ENCODE measurements at regions not wholly inside any gene's neighbourhood (a gene's known extent, or its start where the extent isn't known, plus 50 kb on each side); places are given as distances from the start of the nearest gene placed in this dataset.

GRCh38 chr10:78925275-78925674 is 143.5 kb upstream of the ZMIZ1 start:
- TF ChIP-seq NFIC (IDR thresholded peaks at IDR 0.05): no peak
- TF ChIP-seq USF1 (IDR thresholded peaks at IDR 0.05): no peak
- TF ChIP-seq EGR1 (IDR thresholded peaks at IDR 0.05): no peak
- TF ChIP-seq EP300 (IDR thresholded peaks at IDR 0.05; ENCODE audit: borderline replicate concordance): no peak
- TF ChIP-seq CEBPB (IDR thresholded peaks at IDR 0.05): no peak
- TF ChIP-seq REST (IDR thresholded peaks at IDR 0.05; ENCODE audit: low read depth): no peak
- no peak for TF ChIP-seq TAF1 (IDR thresholded peaks at IDR 0.05; ENCODE audit: low read depth)
- no peak for TF ChIP-seq FOXM1 (IDR thresholded peaks at IDR 0.05; ENCODE audit: borderline replicate concordance, low read depth)
- TF ChIP-seq YY1 (IDR thresholded peaks at IDR 0.05; ENCODE audit: low read depth): no peak
- no peak for TF ChIP-seq TCF12 (IDR thresholded peaks at IDR 0.05; ENCODE audit: low read depth)
- no peak for TF ChIP-seq CREB1 (IDR thresholded peaks at IDR 0.05; ENCODE audit: low read depth)

GRCh38 chr10:78925800-78926319 is 142.9 kb upstream of the ZMIZ1 start:
- TF ChIP-seq TEAD4 (IDR thresholded peaks at IDR 0.05): no peak

GRCh38 chr10:78927257-78927995 is 141.3 kb upstream of the ZMIZ1 start:
- TF ChIP-seq FOXM1 (IDR thresholded peaks at IDR 0.05; ENCODE audit: borderline replicate concordance, low read depth) (no peak), YY1 (IDR thresholded peaks at IDR 0.05; ENCODE audit: low read depth) (no peak), TAF1 (IDR thresholded peaks at IDR 0.05; ENCODE audit: low read depth) (no peak), TEAD4 (IDR thresholded peaks at IDR 0.05) (no peak), ZBTB7A (IDR thresholded peaks at IDR 0.05; ENCODE audit: low read depth) (no peak), RAD21 (IDR thresholded peaks at IDR 0.05; ENCODE audit: low read depth) (no peak), TCF12 (IDR thresholded peaks at IDR 0.05; ENCODE audit: low read depth) (no peak), NFIC (IDR thresholded peaks at IDR 0.05) (peak; percentile 32; the same call in 1 of the 2 replicates), REST (IDR thresholded peaks at IDR 0.05; ENCODE audit: low read depth) (no peak)

- TF ChIP-seq RAD21 (IDR thresholded peaks at IDR 0.05; ENCODE audit: low read depth) (peak; percentile 43), NFIC (IDR thresholded peaks at IDR 0.05) (no peak)
Observed at GRCh38 chr10:78928330-78928729, 140.4 kb upstream of the ZMIZ1 start.

- TF ChIP-seq ZBTB7A (IDR thresholded peaks at IDR 0.05; ENCODE audit: low read depth) (no peak), EP300 (IDR thresholded peaks at IDR 0.05; ENCODE audit: borderline replicate concordance) (no peak), TAF1 (IDR thresholded peaks at IDR 0.05; ENCODE audit: low read depth) (no peak)
Observed at GRCh38 chr10:78929541-78929940, 139.2 kb upstream of the ZMIZ1 start.

GRCh38 chr10:78931321-78932053 is 137.3 kb upstream of the ZMIZ1 start:
- TF ChIP-seq FOXM1 (IDR thresholded peaks at IDR 0.05; ENCODE audit: borderline replicate concordance, low read depth): peak; percentile 59; the same call in 1 of the 2 replicates
- no peak for TF ChIP-seq CREB1 (IDR thresholded peaks at IDR 0.05; ENCODE audit: low read depth)
- TF ChIP-seq REST (IDR thresholded peaks at IDR 0.05; ENCODE audit: low read depth): no peak
- TF ChIP-seq TEAD4 (IDR thresholded peaks at IDR 0.05): peak; percentile 68; the same call in 1 of the 2 replicates
- TF ChIP-seq MAX (IDR thresholded peaks at IDR 0.05): peak; percentile 87
- TF ChIP-seq RAD21 (IDR thresholded peaks at IDR 0.05; ENCODE audit: low read depth): no peak
- TF ChIP-seq USF1 (IDR thresholded peaks at IDR 0.05): no peak
- no peak; the same call in 1 of the 2 replicates for TF ChIP-seq TAF1 (IDR thresholded peaks at IDR 0.05; ENCODE audit: low read depth)
- peak; percentile 44; the same call in 1 of the 2 replicates for TF ChIP-seq NFIC (IDR thresholded peaks at IDR 0.05)
- 0 out of 2 replicates have a peak, but pooled peaks have one; percentile 42 for TF ChIP-seq ZBTB7A (IDR thresholded peaks at IDR 0.05; ENCODE audit: low read depth)
- TF ChIP-seq EP300 (IDR thresholded peaks at IDR 0.05; ENCODE audit: borderline replicate concordance): peak; percentile 85; the same call in 1 of the 2 replicates
- no peak for TF ChIP-seq CEBPB (IDR thresholded peaks at IDR 0.05)
- peak; percentile 86 for TF ChIP-seq YY1 (IDR thresholded peaks at IDR 0.05; ENCODE audit: low read depth)
- TF ChIP-seq TCF12 (IDR thresholded peaks at IDR 0.05; ENCODE audit: low read depth): peak; percentile 87
- TF ChIP-seq EGR1 (IDR thresholded peaks at IDR 0.05): no peak

Data from Ishikawa (cell line).